Muscle of leg (tissue), 3 donors: ENCODE measurements at regions not wholly inside any gene's neighbourhood (a gene's known extent, or its start where the extent isn't known, plus 50 kb on each side); places are given as distances from the start of the nearest gene placed in this dataset.

Experiments
- DNase-seq: peaks from one replicate; pipeline ENCODE4 v3.0.0; 2013
- H3K27ac ChIP-seq: one replicate; pipeline ENCODE4 v1.5.1; 2013; ENCODE audit warnings: mild to moderate bottlenecking, low read length, control low read depth
- H3K27me3 ChIP-seq: one replicate; pipeline ENCODE4 v1.6.1; 2013; ENCODE audit warnings: low read length; ENCODE audit not compliant: control insufficient read depth, insufficient read depth
- H3K36me3 ChIP-seq: one replicate; pipeline ENCODE4 v1.6.1; 2013; ENCODE audit warnings: low read length; ENCODE audit not compliant: control insufficient read depth, insufficient read depth
- H3K4me1 ChIP-seq: one replicate; pipeline ENCODE4 v1.6.1; 2013; ENCODE audit warnings: low read length; ENCODE audit not compliant: control insufficient read depth, insufficient read depth
- H3K4me3 ChIP-seq: one replicate; pipeline ENCODE4 v1.5.1; 2013; ENCODE audit warnings: low read length, control low read depth
- H3K9me3 ChIP-seq: replicated peaks from 2 replicates; pipeline ENCODE4 v1.6.1; 2013; ENCODE audit warnings: low read depth, low read length; ENCODE audit not compliant: control insufficient read depth
- WGBS: methylation state at CpG from one replicate; pipeline ENCODE4 v1.1.5; 2013; ENCODE audit warnings: missing lambda C conversion rate; ENCODE audit not compliant: insufficient coverage; 5-methylcytosine and 5-hydroxymethylcytosine counted together

GRCh38 chr15:77540312-77541060 lies 92.2 kb downstream of the LINGO1 start:
- Histone ChIP-seq H3K9me3 (no peaks in the 10 kb centered on the region), H3K27ac (peak overlapping the region; percentile 86), H3K4me3 (no peak overlapping the region), H3K4me1 (peaks cover 58% of the 10 kb centered on the region), H3K36me3 (no peaks in the 10 kb centered on the region), H3K27me3 (peaks cover 3% of the 10 kb centered on the region)
- DNase-seq = no peak
- 70% methylated on average over 11 of the region's 13 CpGs for WGBS

GRCh38 chr15:77538793-77539497 lies 93.8 kb downstream of the LINGO1 start:
- H3K27ac ChIP-seq = no peak overlapping the region

GRCh38 chr15:77538027-77538451 lies 94.7 kb downstream of the LINGO1 start:
- Histone ChIP-seq H3K4me1 (peaks cover 66% of the 10 kb centered on the region), H3K27me3 (peaks cover 3% of the 10 kb centered on the region), H3K36me3 (no peaks in the 10 kb centered on the region), H3K4me3 (no peak overlapping the region), H3K9me3 (no peaks in the 10 kb centered on the region), H3K27ac (peak overlapping the region; percentile 45)
- peak; percentile 90 for DNase-seq
- 7% methylated on average over 4 of the region's 7 CpGs for WGBS

More at GRCh38 chr15:77538793-77539497, 93.8 kb downstream of the LINGO1 start:
- Histone ChIP-seq H3K36me3 (no peaks in the 10 kb centered on the region), H3K4me1 (peaks cover 63% of the 10 kb centered on the region), H3K27me3 (peaks cover 3% of the 10 kb centered on the region), H3K4me3 (no peak overlapping the region), H3K9me3 (no peaks in the 10 kb centered on the region)
- DNase-seq = no peak
- 50% methylated on average over 5 of the region's 5 CpGs for WGBS

GRCh38 chr15:77537006-77537405 lies 95.7 kb downstream of the LINGO1 start:
- no peak for DNase-seq
- Histone ChIP-seq H3K9me3 (no peaks in the 10 kb centered on the region), H3K27ac (no peak overlapping the region), H3K36me3 (no peaks in the 10 kb centered on the region), H3K4me1 (peaks cover 57% of the 10 kb centered on the region), H3K27me3 (peaks cover 3% of the 10 kb centered on the region), H3K4me3 (no peak overlapping the region)
- 80% methylated on average over 1 of the region's 1 CpG for WGBS

- Histone ChIP-seq H3K36me3 (no peaks in the 10 kb centered on the region), H3K27ac (no peak overlapping the region), H3K4me3 (no peak overlapping the region), H3K9me3 (no peaks in the 10 kb centered on the region), H3K27me3 (peaks cover 3% of the 10 kb centered on the region), H3K4me1 (peaks cover 48% of the 10 kb centered on the region)
- no peak for DNase-seq
- 93% methylated on average over 3 of the region's 7 CpGs for WGBS
Observed at GRCh38 chr15:77535845-77536244, 96.9 kb downstream of the LINGO1 start.
